ENCODE measurements at regions not wholly inside any gene's neighbourhood (a gene's known extent, or its start where the extent isn't known, plus 50 kb on each side); places are given as distances from the start of the nearest gene placed in this dataset.
A peak's percentile ranks its signal among the peaks of the same experiment; 100 is the strongest.

- DNase-seq, result no peak
Observed at GRCh38 chr2:64323197-64323596, 130.8 kb upstream of the LGALSL start.

GRCh38 chr2:64324746-64325410 is 129.1 kb upstream of the LGALSL start:
- no peak for DNase-seq

- DNase-seq, result no peak
Observed at GRCh38 chr2:64325477-64325851, 128.5 kb upstream of the LGALSL start.

- peak; percentile 60 for DNase-seq
Observed at GRCh38 chr2:64325852-64326577, 127.9 kb upstream of the LGALSL start.

GRCh38 chr2:64326578-64327050 is 127.3 kb upstream of the LGALSL start:
- no peak for DNase-seq

GRCh38 chr2:64327129-64327509 is 126.8 kb upstream of the LGALSL start:
- no peak for DNase-seq

- DNase-seq, result peak; percentile 62
Observed at GRCh38 chr2:64327510-64328414, 126.2 kb upstream of the LGALSL start.

GRCh38 chr2:64328415-64328722 is 125.6 kb upstream of the LGALSL start:
- DNase-seq, result no peak

GRCh38 chr2:64328756-64329155 is 125.2 kb upstream of the LGALSL start:
- no peak for DNase-seq

GRCh38 chr2:64329848-64330247 is 124.1 kb upstream of the LGALSL start:
- DNase-seq, result no peak

GRCh38 chr2:64330281-64331113 is 123.5 kb upstream of the LGALSL start:
- DNase-seq, result peak; percentile 74

- no peak for DNase-seq
Observed at GRCh38 chr2:64331114-64331645, 122.8 kb upstream of the LGALSL start.

- DNase-seq, result no peak
Observed at GRCh38 chr2:64331849-64332699, 121.9 kb upstream of the LGALSL start.

GRCh38 chr2:64336171-64336570 is 117.8 kb upstream of the LGALSL start:
- DNase-seq, result no peak

- DNase-seq, result no peak
Observed at GRCh38 chr2:64337314-64337713, 116.6 kb upstream of the LGALSL start.

GRCh38 chr2:64338108-64338507 is 115.9 kb upstream of the LGALSL start:
- DNase-seq, result no peak

GRCh38 chr2:64338910-64339500 is 115.0 kb upstream of the LGALSL start:
- no peak for DNase-seq

GRCh38 chr2:64341461-64341860 is 112.5 kb upstream of the LGALSL start:
- no peak for DNase-seq

- DNase-seq, result no peak
Observed at GRCh38 chr2:64342195-64343099, 111.5 kb upstream of the LGALSL start.

- no peak for DNase-seq
Observed at GRCh38 chr2:64344999-64345576, 108.9 kb upstream of the LGALSL start.

Data from activated naive CD4-positive, alpha-beta T cell treated with Interleukin-2 at 50 U/mL for 16 hours (primary cell).